WTC11 (cell line): ENCODE measurements at regions not wholly inside any gene's neighbourhood (a gene's known extent, or its start where the extent isn't known, plus 50 kb on each side); places are given as distances from the start of the nearest gene placed in this dataset.

Experiments
- ATAC-seq: fragments of 200-7000 bp; cut with Tn5 transposase; 2 replicates; pipeline ENCODE4 v1.10.0; 2021; ENCODE audit warnings: mild to moderate bottlenecking, moderate library complexity
- CTCF ChIA-PET: fragments of 300-600 bp; sonication (Branson Sonifier 250); formaldehyde crosslinking; loops from one replicate; lab custom pipeline; 2021; ENCODE audit warnings: antibody characterized with exemption; lab: Charles Lee
- POLR2A ChIA-PET: fragments of 350-600 bp; sonication (Branson Sonifier 250); formaldehyde crosslinking; loops from one replicate; lab custom pipeline; 2021; ENCODE audit warnings: antibody characterized with exemption; lab: Charles Lee
- DNase-seq: peaks from one replicate; pipeline ENCODE4 v3.0.0; 2021; ENCODE audit warnings: low spot score
- H3K27ac Mint-ChIP-seq: 2 replicates; pipeline ENCODE4 v1.8.0; 2021; ENCODE audit warnings: mixed read lengths
- H3K27me3 Mint-ChIP-seq: 2 replicates; pipeline ENCODE4 v1.8.0; 2021; ENCODE audit warnings: low read depth, mild to moderate bottlenecking, moderate library complexity, mixed read lengths
- H3K36me3 Mint-ChIP-seq: 2 replicates; pipeline ENCODE4 v1.8.0; 2021; ENCODE audit warnings: mixed read lengths
- H3K4me1 Mint-ChIP-seq: 2 replicates; pipeline ENCODE4 v1.8.0; 2022; ENCODE audit warnings: mixed read lengths
- H3K4me3 Mint-ChIP-seq: 2 replicates; pipeline ENCODE4 v1.8.0; 2021; ENCODE audit warnings: mild to moderate bottlenecking, moderate library complexity, mixed read lengths
- H3K9me3 Mint-ChIP-seq: 2 replicates; pipeline ENCODE4 v1.8.0; 2021; ENCODE audit warnings: mixed read lengths
- AR ChIP-seq: fragments of 250-450 bp; sonication (Bioruptor Pico); IDR thresholded peaks from 2 replicates; pipeline ENCODE4 v1.9.0; 2021; ENCODE audit warnings: mild to moderate bottlenecking
- ARID4B ChIP-seq: sonication (generic); formaldehyde crosslinking; IDR thresholded peaks from 2 replicates; pipeline ENCODE4 v1.8.0; 2023; ENCODE audit warnings: missing genetic modification reagents, mild to moderate bottlenecking, borderline replicate concordance
- ATF2 ChIP-seq: sonication (generic); formaldehyde crosslinking; IDR thresholded peaks from 2 replicates; pipeline ENCODE4 v1.8.1; 2022; ENCODE audit warnings: low read depth, missing genetic modification reagents, borderline replicate concordance
- CBFB ChIP-seq: sonication (generic); formaldehyde crosslinking; IDR thresholded peaks from 2 replicates; pipeline ENCODE4 v1.8.1; 2022; ENCODE audit warnings: mild to moderate bottlenecking, low read depth, missing genetic modification reagents
- E2F5 ChIP-seq: sonication (generic); formaldehyde crosslinking; IDR thresholded peaks from 2 replicates; pipeline ENCODE4 v1.8.1; 2022; ENCODE audit warnings: mild to moderate bottlenecking, moderate library complexity, missing genetic modification reagents
- FOXJ3 ChIP-seq: sonication (generic); formaldehyde crosslinking; IDR thresholded peaks from 2 replicates; pipeline ENCODE4 v1.9.0; 2021; ENCODE audit warnings: missing genetic modification reagents, mild to moderate bottlenecking, borderline replicate concordance
- GABPB1 ChIP-seq: sonication (generic); formaldehyde crosslinking; IDR thresholded peaks from 2 replicates; pipeline ENCODE4 v1.8.1; 2023; ENCODE audit warnings: mild to moderate bottlenecking, missing genetic modification reagents
- IRF1 ChIP-seq: sonication (generic); formaldehyde crosslinking; IDR thresholded peaks from 2 replicates; pipeline ENCODE4 v1.8.0; 2023; ENCODE audit warnings: missing genetic modification reagents
- MAX ChIP-seq: sonication (generic); formaldehyde crosslinking; IDR thresholded peaks from 2 replicates; pipeline ENCODE4 v1.8.0; 2022; ENCODE audit warnings: mild to moderate bottlenecking, missing genetic modification reagents
- MYBL2 ChIP-seq: sonication (generic); formaldehyde crosslinking; IDR thresholded peaks from 2 replicates; pipeline ENCODE4 v1.8.1; 2023; ENCODE audit warnings: mild to moderate bottlenecking, moderate library complexity, missing genetic modification reagents
- NFE2L1 ChIP-seq: sonication (generic); formaldehyde crosslinking; IDR thresholded peaks from 2 replicates; pipeline ENCODE4 v1.8.1; 2023; ENCODE audit warnings: missing genetic modification reagents
- ZNF138 ChIP-seq: sonication (generic); formaldehyde crosslinking; conservative IDR thresholded peaks from 2 replicates; pipeline ENCODE4 v1.8.1; 2022; ENCODE audit warnings: mild to moderate bottlenecking, moderate library complexity, missing genetic modification reagents
- ZNF423 ChIP-seq: fragments of 250-450 bp; sonication (Bioruptor Pico); IDR thresholded peaks from 2 replicates; pipeline ENCODE4 v2.1.2; 2022; ENCODE audit warnings: mild to moderate bottlenecking, moderate library complexity
- ZNF425 ChIP-seq: fragments of 250-450 bp; sonication (Bioruptor Pico); conservative IDR thresholded peaks from 2 replicates; pipeline ENCODE4 v1.9.0; 2021; ENCODE audit warnings: mild to moderate bottlenecking
- ZNF512 ChIP-seq: sonication (generic); formaldehyde crosslinking; IDR thresholded peaks from 2 replicates; pipeline ENCODE4 v1.8.1; 2022; ENCODE audit warnings: missing genetic modification reagents, borderline replicate concordance

- no peak for TF ChIP-seq ARID4B (CRISPR knock-in tag)
- TF ChIP-seq MYBL2 (CRISPR knock-in tag), result no peak
- TF ChIP-seq, all 79 proteins: peak for 0
These were observed 114.2 kb downstream of the SOX4 start (continued) for GRCh38 chr6:21707524-21708319.

GRCh38 chr6:21708320-21708580, 114.7 kb downstream of the SOX4 start:
- DNase-seq (no peak), ATAC-seq (no peak)
- peaks cover 48% of the 10 kb centered on the region for H3K4me1 Mint-ChIP-seq
- H3K27me3 Mint-ChIP-seq, result no peaks in the 10 kb centered on the region
- no peak overlapping the region for H3K4me3 Mint-ChIP-seq
- POLR2A ChIA-PET, result interaction anchor here (1.7 kb wide), 1 partner anchor 115 kb away, joined by 5 read pairs; the partner anchor contains the start of gene SOX4
- no peak for TF ChIP-seq E2F5 (CRISPR knock-in tag)
- TF ChIP-seq GABPB1 (CRISPR knock-in tag), result no peak
- no peak for TF ChIP-seq ZNF425
- TF ChIP-seq ZNF138, result no peak
- TF ChIP-seq ATF2 (CRISPR knock-in tag), result no peak
- TF ChIP-seq FOXJ3 (CRISPR knock-in tag), result no peak
- no peak for TF ChIP-seq ARID4B (CRISPR knock-in tag)
- no peak for TF ChIP-seq CBFB (CRISPR knock-in tag)
- no peak for TF ChIP-seq AR (CRISPR knock-in tag)
- TF ChIP-seq MAX (CRISPR knock-in tag), result no peak
- TF ChIP-seq NFE2L1 (CRISPR knock-in tag), result no peak
- TF ChIP-seq ZNF423, result no peak
- no peak for TF ChIP-seq IRF1 (CRISPR knock-in tag)
- no peak for TF ChIP-seq ZNF512 (CRISPR knock-in tag)
- H3K27ac Mint-ChIP-seq, result peak overlapping the region; percentile 85
- CTCF ChIA-PET, result no interaction called here
- H3K36me3 Mint-ChIP-seq, result peaks cover 17% of the 10 kb centered on the region
- H3K9me3 Mint-ChIP-seq, result peaks cover 12% of the 10 kb centered on the region
